SK-N-SH (cell line): ENCODE measurements at regions not wholly inside any gene's neighbourhood (a gene's known extent, or its start where the extent isn't known, plus 50 kb on each side); places are given as distances from the start of the nearest gene placed in this dataset.

Experiments
- CTCF ChIP-seq: fragments of 200-600 bp; sonication (generic); IDR thresholded peaks from 2 replicates; pipeline ENCODE4 v1.6.1; 2017; ENCODE audit warnings: antibody characterized with exemption, mild to moderate bottlenecking, moderate library complexity
- ELF1 ChIP-seq: IDR thresholded peaks from 2 replicates; pipeline ENCODE4 v1.4.0; 2012
- EP300 ChIP-seq, 2 experiments: IDR thresholded peaks; 2 replicates each; pipeline versions ENCODE4 v1.4.0 to v1.6.1; 2012; ENCODE audit warnings: borderline replicate concordance in 1 of 2, low read depth in 1 of 2, low read length in 1 of 2
- JUND ChIP-seq: IDR thresholded peaks from 2 replicates; pipeline ENCODE4 v1.4.0; 2012
- NRF1 ChIP-seq: IDR thresholded peaks from 2 replicates; pipeline ENCODE4 v1.6.1; 2012; ENCODE audit warnings: low read depth, mild to moderate bottlenecking, low read length
- TAF1 ChIP-seq: IDR thresholded peaks from 2 replicates; pipeline ENCODE4 v1.6.1; 2012; ENCODE audit warnings: low read depth, mild to moderate bottlenecking, low read length, moderate library complexity, borderline replicate concordance
- TCF12 ChIP-seq: IDR thresholded peaks from 2 replicates; pipeline ENCODE4 v1.4.0; 2012

DNA sequence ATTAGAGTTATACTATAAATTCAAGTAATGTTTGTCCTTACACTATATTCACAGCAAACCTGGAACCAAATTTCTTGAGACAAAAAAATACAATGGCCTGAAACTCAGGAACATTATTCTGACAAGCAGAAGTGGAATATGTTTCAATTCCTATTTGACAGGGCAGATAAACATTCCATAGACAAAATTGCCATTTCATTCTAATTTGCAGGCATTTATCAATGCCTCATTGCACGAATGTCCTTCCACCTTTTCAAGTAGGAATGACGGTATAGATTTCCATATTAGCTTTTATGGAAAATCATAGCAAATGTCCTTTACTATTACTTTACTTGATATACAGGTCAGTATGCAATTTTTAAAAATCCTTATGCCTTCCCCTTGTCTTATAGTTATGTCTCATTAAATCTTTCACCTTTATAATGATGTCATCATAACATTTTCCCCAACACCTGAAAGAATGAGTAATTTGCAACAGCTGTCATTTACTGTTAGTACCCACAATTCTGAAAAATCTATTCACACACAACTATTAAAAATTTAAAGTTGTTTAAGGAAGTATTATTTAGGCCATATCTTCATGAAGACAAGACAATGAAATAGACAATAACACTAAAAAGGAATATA, 299.7 kb upstream of the SEMA3C start:
- TF ChIP-seq NRF1 (no peak), CTCF (no peak), TCF12 (no peak), ELF1 (no peak), EP300 (IDR thresholded peaks at IDR 0.05; ENCODE audit: borderline replicate concordance in 1 of 2, low read depth in 1 of 2, low read length in 1 of 2) (no peak), TAF1 (no peak), JUND (no peak)
